ENCODE measurements at regions not wholly inside any gene's neighbourhood (a gene's known extent, or its start where the extent isn't known, plus 50 kb on each side); places are given as distances from the start of the nearest gene placed in this dataset.

GRCh38 chr6:97629180-97629579, 346.2 kb upstream of the MMS22L start:
- no peak for TF ChIP-seq CTCF (IDR thresholded peaks at IDR 0.05)
- TF ChIP-seq EZH2 (IDR thresholded peaks at IDR 0.05; ENCODE audit: borderline replicate concordance, insufficient read depth, low read depth, low read length, poor library complexity, severe bottlenecking) = no peak

All from B cell (primary cell).